Heart left ventricle (tissue), 13 donors: ENCODE measurements at regions not wholly inside any gene's neighbourhood (a gene's known extent, or its start where the extent isn't known, plus 50 kb on each side); places are given as distances from the start of the nearest gene placed in this dataset.

Source experiments
- POLR2A ChIP-seq, 2 donors: fragments of 450-650 bp; IDR thresholded peaks; one replicate each; pipeline ENCODE4 v1.6.1; 2017; ENCODE audit warnings: antibody characterized with exemption in 2 of 2, mild to moderate bottlenecking in 2 of 2, moderate library complexity in 2 of 2
- TF ChIP-seq, protein P1 (sequence below), 12 donors: fragments of 200-600 bp; sonication (generic) in 4 of 12; IDR thresholded peaks; one replicate each; pipeline versions ENCODE4 v1.5.0 to v1.8.0; 2018 to 2022; ENCODE audit warnings: antibody characterized with exemption in 12 of 12, mild to moderate bottlenecking in 5 of 12
- donor health status: ischemic (EF 13 %, LVEDD 7.1; RV severe dilation, severe dysfunction).
- donor health status: DM: no; HTN: yes; CAD: no.
- donor health status: DM: no; HTN: no; CAD: no.
- donor health status: ischemic (EF 25% LVEDD 6.9; RV normal size, moderate dysfunction).
- donor health status: ischemic (EF 25% LVEDD 5.7; RV mildly dilated, moderate dysfunction).
- donor health status: ischemic (EF 35%, LVEDD 5.7; RV mildly dilated, moderate dysfunction).
- donor health status: nonischemic (EF 11% LVEDD 7.7; RV severe dilation, severe dysfunction).
- donor health status: DM: yes; HTN: yes; CAD: no.
- donor health status: PGD.
- donor health status: ischemic (EF 29% LVEDD 5.4; RV normal size, mild dysfunction).
- donor health status: nonischemic (EF 23%, LVEDD 6.1; RV moderate dilation, normal function).

DNA sequence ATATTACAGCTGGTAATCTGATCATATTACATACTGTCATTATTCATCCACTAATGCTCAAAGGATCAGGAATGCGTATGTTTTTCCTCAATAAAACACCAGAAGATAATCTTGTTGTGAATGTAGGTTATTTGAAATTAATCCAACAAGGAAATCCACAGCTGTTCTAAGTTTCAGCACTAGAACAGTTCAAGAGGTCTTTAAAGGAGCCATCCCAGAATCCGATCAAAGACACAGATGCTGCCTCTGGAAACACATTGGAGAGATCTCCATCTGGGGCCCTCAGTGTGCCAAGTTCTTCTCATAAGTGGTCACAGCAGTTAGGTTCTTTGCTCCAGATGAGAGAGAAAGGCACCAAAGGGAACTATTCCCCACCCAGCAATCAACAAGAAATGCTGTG, 1955.1 kb upstream of the RAG2 start:
- TF ChIP-seq, protein P1, sequence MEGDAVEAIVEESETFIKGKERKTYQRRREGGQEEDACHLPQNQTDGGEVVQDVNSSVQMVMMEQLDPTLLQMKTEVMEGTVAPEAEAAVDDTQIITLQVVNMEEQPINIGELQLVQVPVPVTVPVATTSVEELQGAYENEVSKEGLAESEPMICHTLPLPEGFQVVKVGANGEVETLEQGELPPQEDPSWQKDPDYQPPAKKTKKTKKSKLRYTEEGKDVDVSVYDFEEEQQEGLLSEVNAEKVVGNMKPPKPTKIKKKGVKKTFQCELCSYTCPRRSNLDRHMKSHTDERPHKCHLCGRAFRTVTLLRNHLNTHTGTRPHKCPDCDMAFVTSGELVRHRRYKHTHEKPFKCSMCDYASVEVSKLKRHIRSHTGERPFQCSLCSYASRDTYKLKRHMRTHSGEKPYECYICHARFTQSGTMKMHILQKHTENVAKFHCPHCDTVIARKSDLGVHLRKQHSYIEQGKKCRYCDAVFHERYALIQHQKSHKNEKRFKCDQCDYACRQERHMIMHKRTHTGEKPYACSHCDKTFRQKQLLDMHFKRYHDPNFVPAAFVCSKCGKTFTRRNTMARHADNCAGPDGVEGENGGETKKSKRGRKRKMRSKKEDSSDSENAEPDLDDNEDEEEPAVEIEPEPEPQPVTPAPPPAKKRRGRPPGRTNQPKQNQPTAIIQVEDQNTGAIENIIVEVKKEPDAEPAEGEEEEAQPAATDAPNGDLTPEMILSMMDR (IDR thresholded peaks at IDR 0.05), result no peak
- TF ChIP-seq POLR2A (IDR thresholded peaks at IDR 0.05), result no peak
